CD4-positive, alpha-beta T cell treated with Interleukin-17A for 4 hours (primary cell): ENCODE measurements at regions not wholly inside any gene's neighbourhood (a gene's known extent, or its start where the extent isn't known, plus 50 kb on each side); places are given as distances from the start of the nearest gene placed in this dataset.

Source experiments
- DNase-seq: peaks from one replicate; pipeline ENCODE4 v3.0.0-alpha.2; 2020; ENCODE audit warnings: mixed read lengths

DNA sequence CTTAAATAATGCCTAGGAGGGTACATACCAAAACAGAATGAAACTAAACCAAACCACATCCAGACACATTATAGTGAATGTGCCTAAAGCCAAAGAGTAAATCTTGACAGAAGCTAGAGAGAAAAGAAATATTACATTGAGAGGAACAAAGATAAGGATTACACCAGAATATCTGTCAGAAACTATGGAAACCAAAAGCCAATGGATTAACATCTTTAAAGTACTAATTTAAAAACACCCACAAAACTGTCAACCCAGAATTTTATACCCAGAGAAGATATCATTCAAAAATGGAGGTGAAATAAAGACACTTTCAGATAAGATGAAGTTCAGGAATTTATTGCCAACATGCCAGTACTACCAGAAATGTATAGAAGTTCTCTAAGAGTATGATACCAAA lies 198.5 kb upstream of the ZEB2 start:
- DNase-seq: no peak

DNA sequence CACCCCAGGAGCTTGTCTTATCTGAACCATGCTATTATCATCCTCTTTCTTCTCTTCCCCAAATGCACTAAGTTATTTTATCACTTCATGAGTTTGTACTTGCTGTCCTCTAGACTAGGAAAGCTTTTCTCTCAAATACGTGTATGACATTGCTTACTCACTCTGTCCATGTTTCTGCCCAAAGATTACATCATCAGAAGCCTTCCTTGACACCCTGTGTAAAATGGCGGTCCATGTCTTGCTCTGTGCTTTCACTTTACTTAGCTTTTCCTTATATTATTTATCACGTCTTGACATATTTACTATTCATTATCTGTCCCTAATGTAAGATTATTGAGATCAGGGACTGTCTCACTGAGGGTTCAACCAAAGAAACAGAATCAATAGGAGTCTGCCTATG lies 196.1 kb upstream of the ZEB2 start:
- no peak for DNase-seq

DNA sequence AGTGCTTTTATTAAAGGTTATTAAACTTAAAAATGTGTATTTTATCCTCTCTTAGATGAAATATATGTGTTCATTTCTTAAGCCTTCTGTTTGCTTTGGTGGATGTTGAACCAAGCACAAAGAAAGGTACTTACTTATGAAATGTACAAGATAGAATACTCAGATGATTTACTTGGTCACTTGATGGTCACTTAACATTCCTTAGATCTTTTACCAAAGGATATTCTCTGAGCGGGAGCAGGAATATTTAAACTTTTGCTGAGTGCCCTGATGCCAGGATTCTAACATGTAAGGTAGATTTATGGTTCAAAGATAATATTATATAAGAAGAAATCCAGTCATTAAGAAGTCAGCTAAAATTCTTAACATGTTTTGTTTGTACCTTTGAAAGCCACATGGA lies 193.5 kb upstream of the ZEB2 start:
- DNase-seq: no peak

DNA sequence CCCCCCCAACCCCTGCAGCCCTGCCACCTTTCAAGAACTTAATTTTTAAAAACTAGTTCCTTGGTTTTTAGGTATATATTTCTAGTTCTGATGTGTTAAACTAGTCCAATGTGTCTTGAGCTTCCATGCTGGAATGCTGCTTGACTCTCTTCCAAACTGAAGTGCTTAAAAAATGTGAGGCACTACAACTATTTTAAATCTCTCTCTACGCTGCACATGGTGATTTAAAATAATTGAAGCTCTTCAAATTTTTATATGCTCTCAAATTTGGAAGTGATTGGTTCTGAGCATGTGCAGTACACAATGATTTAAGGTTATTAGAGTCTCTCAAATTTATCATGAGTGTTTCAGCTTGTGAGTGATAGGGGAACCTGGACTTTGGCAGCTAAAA lies 192.6 kb upstream of the ZEB2 start:
- DNase-seq: no peak

DNA sequence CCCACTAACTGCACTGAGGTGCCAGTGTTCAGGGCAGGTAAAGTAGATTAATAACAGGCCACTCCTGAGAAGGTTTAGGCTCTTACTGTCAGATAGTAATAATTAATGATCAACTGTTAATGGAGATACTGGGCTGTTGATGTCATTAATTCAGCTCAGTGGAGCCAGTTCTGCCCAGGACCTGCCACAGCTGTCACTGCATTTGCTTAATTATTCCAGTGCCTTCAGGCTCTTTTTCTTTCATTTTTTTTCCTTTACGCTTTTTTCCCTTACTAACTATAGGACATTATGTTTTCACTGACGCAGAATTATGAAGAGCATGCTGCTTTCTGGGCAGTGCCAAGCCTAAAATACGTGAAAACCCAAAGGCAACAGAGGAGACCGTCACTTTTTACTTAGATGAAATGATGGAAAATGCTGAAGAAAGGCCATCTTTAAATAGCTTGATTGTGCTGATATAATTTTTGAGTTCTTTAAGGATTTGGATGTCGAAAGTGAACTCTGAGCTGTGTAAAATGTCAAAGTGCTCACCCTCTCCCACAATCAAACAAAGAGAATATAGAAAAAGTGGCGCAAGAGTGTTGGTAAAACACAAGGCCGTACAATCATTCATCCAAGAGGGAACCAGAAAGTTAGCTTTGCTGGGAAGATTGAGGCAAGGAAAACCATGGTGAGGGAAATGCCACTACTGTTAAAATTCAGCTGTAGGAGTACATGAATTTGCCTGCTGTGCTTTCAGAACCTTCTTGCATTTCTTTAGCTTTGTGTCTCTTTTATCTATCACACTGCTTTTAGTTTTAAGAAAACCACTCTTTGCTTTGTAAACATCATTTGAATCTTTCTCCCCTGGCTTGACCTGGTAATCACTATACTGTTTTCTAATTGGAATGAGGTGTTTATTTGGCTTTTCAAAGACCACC lies 192.0 kb upstream of the ZEB2 start:
- DNase-seq: no peak

DNA sequence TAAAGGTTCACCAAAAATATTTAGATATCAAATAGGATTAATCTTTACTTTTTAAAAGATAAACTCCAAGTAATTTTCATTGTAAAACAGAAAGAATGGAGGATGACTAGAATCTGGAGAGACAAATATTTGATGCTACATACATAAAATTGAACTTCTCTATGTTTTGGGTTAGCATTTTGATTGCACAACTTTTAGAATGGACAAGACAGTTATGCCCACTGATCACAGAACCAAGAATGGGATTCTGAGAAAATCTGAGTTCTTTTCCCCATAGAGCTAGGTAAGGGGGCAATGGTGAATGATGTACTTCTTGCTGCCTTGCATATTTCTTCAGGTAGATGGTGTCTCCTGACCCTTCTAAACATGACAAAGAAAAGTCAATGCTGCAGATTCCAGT lies 191.2 kb upstream of the ZEB2 start:
- DNase-seq: no peak

DNA sequence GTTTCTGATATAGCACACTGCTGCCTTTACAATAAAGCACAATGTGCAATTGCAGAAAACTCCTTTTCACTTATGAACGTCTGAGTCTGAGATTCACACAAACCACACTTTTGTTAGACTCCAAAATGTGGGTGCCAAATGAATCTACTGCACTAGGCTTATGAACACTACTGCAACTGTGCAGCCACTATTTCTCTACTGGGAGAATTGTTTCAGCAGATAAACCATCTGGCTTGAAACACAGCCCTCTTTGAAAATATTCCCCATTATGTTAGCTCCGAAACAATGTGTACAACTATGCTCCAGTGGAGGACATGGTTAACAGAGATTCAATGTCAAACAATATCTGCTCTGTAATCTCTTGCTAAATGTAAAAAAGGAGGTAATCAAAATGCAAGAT lies 188.7 kb upstream of the ZEB2 start:
- DNase-seq: no peak

DNA sequence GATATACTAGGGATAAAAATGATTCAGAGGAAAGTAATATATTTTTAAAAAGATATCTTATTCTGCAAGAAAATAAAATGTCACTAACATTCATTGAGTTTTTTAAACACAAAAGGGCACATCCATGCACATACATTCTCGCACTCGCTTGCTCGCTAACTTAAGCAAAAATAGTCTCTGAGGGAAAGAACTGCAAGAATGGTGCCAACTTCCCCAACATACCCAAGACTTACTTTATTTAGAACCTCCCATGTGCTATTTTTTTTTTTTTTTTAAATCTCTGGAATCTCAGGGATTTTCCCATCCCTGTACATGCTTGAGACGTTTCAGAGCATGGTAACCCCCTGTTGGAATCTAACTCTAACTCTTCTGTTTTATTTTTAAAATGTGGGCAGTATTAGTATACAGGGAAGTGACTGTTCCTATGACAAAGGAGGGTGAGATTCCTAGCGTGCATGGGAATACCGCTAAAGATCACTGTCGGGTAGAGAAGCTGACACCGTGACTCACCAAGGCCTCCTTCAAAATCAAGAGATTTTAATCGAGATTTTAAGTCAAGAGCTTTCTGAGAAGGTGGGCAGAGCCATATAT lies 187.9 kb upstream of the ZEB2 start:
- DNase-seq: no peak

DNA sequence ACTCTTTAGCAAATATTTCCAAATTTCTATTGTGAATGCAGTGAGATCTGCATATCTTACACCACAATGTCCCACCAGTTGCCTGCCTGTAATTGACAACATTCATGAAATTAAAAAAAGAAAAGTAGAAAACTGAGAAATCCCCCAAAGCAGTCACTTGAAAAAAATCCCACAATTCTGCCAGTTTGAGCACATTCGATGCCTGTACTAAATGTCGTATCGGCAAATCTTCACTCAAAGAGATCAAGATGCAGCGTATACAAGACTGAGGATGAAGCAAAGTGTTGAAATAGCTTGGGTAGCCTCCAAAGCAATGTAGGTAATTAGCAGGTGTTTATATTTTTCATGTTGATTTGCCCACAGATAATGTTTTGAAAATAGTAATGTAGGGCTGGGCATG lies 186.7 kb upstream of the ZEB2 start:
- no peak for DNase-seq

DNA sequence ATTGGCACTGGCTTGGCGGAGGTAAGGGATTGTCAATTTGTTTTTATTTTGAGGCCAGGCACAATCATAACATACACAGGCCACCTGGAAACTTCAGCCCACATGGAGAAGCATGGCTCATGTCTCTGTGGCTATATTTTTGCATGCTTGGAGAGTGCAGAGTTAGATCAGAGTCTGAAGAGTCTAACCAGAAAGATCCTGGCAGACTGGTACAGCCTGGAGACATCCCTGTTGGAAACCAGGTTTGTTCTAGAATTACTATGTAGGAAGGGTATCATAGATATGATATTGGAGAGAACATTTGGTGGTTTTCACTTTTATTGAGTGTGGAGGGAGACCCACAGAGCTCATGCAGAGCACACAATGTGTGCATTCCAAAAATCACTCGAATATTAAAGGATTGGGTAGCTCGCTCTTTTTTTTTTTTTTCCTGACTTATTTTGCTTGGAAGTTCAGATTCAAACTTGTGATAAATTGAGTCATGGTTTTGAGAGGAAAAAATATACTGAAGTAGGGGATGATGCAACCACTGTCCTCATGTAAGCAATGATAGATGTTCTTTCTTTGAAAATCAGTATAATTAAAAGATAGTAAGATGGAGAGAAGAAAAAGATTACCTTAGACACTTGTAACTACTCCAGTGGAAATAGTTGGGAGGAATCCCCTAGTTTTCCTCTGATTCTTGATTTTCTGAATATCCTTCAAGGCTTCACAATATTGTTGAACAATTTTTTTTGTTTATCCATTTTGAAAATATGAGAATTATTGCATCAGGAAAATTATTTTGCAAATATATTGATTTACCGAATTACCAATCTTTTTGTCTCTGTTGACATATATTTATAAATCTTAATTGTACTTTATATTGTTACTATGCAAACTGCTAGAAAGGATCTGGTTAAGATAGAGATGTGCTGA lies 185.7 kb upstream of the ZEB2 start:
- no peak for DNase-seq

DNA sequence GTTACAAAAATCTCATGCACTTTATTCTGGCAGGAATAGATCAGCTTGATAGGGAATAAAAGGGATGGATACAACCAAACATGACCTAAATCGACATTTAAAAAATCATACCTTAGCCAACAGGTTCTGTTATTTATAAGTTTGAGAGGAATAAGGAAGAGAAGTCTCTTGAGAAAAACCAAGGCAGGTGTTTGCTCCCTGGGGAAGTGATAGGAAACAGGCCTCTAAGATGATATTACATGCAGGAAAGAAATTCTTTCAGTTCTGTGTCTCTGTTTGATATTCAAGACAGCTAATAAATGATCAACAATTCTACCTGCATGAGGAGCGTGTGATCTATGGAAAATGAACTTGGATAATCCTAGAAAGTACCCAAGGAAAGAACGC lies 184.8 kb upstream of the ZEB2 start:
- no peak for DNase-seq

DNA sequence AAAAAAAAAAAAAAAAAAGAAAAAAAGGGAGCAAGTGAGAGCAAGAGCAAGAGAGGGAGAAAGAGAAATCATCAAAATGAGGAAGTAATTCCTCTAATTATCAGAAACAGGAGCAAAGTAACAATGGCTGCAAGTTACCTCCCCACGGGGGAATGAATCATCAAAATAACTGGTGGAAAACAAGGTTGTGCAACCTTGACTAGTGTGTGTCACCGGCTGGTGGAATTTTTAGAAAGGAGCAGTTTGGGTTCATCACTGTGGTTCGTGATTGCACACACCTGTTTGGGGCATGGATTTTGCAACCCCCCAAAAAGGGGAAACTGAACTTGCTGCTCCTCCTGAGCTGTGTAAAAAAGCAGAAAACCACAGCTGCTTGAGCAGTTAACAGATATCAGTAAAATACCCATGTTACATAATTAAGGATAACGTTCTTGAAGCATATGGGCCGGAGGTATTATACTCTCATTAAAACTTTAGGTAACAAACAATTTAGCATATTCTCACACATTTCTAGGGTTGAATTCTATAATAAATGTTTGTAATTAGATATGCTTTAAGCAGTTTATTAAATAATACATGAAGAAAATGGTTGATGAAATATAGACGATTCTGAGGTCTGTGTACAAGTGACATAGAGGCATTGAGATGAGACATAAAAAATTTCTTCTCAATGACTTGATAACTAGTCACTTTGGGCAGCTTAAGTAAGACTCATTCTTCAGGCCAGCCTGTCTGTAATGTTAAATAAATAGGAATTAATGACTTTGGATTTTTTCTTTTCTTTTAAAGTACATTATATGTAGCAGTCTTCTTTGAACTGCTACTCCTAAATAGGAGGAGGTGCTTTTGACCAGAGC lies 184.2 kb upstream of the ZEB2 start:
- DNase-seq: no peak

DNA sequence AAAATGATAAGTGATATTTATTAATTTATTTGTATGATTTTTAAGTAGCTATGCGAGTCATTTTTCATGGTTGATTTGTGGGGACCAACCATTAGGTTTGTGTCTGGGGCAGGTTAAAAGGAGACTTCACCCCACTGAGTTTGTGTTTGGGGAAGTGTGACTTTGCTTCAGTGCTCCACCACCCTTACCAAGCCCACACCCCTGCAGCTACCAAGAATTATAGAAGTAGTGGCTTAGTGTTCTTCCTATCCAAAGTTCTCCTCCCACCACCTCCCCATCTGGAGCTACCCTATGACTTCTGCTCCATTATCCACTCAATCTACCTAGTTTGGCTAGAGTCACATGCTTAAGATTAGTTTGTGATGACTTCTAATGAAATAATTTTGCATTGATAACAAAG lies 182.1 kb upstream of the ZEB2 start:
- DNase-seq: no peak

DNA sequence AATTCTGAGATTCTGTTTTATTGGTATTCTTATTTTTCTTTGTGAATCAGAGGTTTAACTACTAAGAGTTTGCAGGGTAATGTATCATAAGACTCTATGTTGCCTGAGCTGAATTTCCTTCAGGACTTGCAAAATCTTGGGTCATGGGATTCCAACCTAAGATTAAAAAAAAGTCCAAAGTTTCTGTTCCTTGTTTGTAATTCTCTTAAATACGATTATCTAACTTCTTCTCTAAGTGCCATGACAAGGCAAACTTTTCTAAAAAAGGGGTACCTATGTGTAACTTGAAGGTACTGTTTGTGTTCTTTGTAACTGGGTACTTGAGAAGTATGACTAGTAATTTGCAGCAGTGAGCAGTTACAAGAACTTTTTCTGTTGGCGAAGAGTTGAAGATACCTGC lies 181.3 kb upstream of the ZEB2 start:
- DNase-seq: no peak

DNA sequence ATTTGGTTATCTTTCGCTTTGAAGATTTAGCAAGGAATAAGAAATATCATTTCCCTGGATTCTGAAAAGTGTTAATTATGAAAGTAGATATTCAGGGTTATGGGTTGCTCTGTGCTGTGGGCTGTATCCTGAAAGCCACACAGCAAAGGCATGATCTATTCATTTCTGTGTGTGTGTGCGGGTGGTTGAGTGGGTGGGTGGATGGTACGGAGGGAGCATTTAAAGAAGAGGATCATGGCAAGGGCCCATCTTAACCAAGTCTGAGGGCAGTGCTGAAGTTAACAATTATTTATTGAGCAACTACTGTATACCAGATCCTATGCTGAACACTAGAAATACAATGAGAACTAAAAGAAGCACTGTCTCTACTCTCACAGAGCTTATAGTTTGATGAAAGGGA lies 178.2 kb upstream of the ZEB2 start:
- no peak for DNase-seq

DNA sequence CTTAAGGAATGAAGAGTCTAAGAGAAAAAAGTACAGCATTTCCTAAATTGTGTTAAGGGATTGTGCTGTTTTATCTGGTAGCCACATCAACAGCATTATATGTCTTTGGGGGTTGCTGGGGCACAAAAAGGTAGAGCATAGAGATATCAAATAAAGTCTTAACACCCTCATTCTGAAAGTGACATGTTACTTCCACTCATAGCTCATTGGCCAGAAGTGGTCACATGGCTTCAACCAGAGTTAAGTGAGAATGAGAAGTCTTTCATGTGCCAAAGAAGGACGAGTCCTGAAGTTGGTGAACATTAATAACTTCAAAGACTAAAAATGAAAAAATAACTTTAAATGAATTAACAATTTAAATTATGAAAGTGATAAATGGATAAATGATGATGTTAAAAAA lies 175.7 kb upstream of the ZEB2 start:
- no peak for DNase-seq

DNA sequence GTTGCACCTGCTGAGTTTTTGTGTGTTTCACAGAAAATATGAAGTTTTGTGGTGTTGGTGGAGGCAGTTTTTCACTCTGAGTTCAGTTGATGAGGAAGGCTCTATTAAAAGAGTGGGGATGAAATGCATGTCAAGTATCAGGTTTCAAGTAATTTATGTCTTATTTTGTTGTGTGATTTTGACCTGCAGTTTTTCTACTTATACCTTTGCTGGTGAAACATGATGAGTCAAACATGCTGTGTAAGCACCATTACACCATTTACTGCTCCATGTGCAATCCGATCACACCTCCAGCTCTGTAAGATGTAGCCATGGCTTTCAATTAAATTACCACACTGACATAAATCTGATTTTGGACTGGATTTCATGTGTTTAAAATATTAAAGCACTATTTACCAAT lies 174.5 kb upstream of the ZEB2 start:
- DNase-seq: no peak

DNA sequence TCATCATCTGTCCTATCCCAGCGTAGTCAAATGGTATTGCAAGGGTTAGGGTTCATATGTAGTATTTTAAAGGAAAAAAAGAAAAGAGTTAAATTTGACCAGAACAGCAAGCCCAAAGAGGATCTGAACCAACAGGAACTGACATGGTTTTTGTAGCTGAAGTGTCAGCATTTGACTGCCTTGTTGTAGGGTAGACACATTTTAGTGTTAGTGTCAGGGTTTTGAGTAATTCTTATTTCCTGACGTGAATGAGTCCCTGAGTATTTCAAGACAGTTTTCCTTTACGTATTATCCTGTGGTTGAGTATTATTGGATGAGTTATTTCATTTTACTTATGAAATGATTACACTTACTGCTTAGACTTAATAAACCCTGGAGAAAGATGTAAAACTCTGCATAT lies 173.3 kb upstream of the ZEB2 start:
- DNase-seq: no peak

DNA sequence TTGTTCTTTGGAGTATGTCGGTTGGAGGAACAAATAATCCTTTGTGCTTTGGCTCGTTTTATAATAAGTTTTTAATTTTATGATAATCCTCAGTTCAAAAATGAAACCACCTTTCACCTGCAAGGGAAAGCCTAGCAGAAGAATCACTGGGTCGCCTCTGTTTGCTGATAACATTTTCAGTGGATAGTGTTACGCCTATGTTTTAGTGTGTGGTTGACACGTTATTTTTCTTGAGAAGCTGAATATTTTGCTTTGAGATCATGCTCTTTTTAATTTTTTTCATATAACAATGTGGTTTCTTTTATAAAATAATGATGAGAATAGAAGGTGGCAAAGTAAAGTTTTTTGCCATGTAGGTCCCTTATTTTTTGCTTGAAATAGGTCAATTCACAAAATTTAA lies 172.7 kb upstream of the ZEB2 start:
- DNase-seq: no peak

DNA sequence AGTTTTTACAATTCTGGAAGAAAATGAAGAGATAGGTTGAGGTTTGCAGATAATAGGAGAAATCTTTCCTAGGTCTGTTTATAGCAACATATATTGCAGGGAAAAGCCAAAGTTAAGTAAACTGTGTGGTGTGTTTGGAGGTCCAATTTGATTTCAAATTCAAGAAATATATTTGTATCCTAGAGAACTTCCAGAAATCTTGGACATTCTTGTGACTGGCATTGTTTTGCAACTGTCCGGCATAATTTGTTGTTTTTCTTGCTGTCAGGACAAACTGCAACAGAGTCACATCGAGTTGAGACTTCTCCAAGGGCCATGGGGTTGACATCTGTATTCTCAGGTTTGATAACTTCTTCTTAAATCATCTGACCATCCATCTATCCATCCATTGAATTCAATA lies 170.9 kb upstream of the ZEB2 start:
- no peak for DNase-seq

DNA sequence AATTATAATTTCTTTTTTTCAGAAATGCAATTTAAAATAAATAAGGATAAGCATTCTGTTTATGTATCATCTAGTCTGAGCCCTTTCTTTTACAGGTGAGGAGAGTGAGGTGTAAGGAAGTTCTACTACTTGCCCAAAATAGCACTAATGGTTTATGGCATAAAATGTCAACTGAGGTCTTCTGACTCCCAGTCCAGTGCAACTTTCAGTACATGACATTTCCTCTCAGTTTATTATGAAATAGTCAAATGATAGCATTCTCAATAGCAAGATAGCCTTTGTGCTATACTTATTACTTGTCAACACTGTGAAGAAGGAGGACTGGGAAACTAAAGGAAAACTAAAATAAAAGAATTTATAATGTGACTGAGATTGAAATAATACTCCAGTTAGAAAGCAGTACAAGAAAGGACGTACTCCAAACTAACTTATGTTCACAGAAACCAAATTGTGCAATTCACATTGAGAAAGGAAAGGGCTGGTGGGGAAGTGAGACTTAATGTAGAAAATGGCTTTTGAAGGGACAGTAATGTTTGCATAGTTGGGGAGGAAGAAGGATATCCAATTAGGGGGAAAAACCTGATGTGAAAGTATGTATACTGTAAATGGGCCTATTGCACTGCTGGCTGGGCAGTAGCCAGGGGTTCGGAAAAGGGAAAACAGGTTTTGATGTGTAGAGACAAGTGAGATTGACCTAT lies 166.7 kb upstream of the ZEB2 start:
- DNase-seq: no peak

DNA sequence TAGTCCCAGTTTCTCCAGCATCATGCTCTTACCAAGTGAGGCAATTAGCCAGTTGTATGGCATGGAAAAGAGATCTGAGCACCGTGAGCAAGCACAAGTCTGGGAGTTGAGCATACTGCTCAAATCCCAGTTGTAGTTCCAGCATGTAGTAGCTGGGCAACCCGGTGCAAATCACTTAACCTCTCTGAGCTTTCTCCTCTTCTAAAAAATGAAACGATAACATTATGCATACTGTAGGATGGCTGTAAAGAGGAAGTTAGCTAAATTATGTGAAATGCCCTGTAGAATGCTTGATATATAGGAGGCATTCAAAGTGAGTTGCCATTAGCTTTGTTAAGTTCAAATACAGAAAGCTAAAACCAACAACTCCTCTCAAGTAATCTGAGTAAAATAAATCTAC lies 164.0 kb upstream of the ZEB2 start:
- DNase-seq: no peak
